ENCODE measurements at regions not wholly inside any gene's neighbourhood (a gene's known extent, or its start where the extent isn't known, plus 50 kb on each side); places are given as distances from the start of the nearest gene placed in this dataset.

DNA sequence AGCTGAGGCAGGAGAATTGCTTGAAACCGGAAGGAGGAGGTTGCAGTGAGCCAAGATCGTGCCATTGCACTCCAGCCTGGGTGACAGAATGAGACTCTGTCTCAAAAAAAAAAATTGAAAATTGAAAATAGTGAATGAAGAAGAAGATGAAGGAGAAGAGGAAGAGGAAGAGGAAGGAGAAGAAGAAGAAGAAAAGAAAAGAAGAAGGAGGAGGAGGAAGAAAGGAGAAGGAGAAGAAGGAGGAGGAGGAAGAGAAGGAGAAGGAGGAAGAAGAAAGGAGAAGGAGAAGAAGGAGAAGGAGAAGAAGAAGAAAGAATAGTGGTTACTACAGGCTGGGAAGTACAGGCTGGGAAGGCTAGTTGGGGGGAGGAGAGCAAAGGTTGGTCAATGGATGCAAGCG, 124.3 kb upstream of the CPSF6 start:
- CTCF ChIA-PET = no interaction called here
- intact Hi-C loops (cut with micrococcal nuclease; ENCODE audit: unreplicated experiment) = no loop called here
- H3K4me3 Mint-ChIP-seq (ENCODE audit: low read depth, unreplicated experiment) = no peak overlapping the region
- H3K27ac Mint-ChIP-seq (ENCODE audit: unreplicated experiment) = no peak overlapping the region
- TF ChIP-seq, protein P1, sequence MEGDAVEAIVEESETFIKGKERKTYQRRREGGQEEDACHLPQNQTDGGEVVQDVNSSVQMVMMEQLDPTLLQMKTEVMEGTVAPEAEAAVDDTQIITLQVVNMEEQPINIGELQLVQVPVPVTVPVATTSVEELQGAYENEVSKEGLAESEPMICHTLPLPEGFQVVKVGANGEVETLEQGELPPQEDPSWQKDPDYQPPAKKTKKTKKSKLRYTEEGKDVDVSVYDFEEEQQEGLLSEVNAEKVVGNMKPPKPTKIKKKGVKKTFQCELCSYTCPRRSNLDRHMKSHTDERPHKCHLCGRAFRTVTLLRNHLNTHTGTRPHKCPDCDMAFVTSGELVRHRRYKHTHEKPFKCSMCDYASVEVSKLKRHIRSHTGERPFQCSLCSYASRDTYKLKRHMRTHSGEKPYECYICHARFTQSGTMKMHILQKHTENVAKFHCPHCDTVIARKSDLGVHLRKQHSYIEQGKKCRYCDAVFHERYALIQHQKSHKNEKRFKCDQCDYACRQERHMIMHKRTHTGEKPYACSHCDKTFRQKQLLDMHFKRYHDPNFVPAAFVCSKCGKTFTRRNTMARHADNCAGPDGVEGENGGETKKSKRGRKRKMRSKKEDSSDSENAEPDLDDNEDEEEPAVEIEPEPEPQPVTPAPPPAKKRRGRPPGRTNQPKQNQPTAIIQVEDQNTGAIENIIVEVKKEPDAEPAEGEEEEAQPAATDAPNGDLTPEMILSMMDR (IDR thresholded peaks at IDR 0.05; ENCODE audit: unreplicated experiment) = no peak
- no TSS peak for BruUV-seq (replicated peaks)
- no peak for DNase-seq
- H3K9me3 Mint-ChIP-seq (ENCODE audit: low read depth, unreplicated experiment) = no peaks in the 10 kb centered on the region
- no peaks in the 10 kb centered on the region for H3K36me3 Mint-ChIP-seq (ENCODE audit: insufficient read depth, unreplicated experiment)
- no peaks in the 10 kb centered on the region for H3K4me1 Mint-ChIP-seq (ENCODE audit: low read depth, unreplicated experiment)
- no peaks in the 10 kb centered on the region for H3K27me3 Mint-ChIP-seq (ENCODE audit: unreplicated experiment)

DNA sequence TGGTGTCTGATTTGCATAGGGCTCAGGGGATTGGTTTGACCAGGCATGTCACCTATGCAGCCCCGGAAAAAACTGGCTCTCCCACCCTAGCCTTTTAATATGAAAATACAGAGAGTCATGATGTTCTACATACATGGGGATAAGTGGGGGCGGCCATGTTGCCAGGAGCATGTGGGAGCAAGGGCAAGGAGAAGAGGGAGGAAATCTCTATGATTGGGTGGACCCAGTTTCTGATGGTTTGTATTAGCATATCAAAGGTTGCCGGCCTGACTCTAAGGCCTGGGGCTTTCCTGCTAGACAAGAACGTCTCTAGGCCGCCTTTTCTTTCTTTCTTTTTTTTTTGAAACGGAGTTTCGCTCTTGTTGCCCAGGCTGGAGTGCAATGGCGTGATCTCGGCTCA, 123.4 kb upstream of the CPSF6 start:
- intact Hi-C loops (cut with micrococcal nuclease; ENCODE audit: unreplicated experiment) = no loop called here
- H3K36me3 Mint-ChIP-seq (ENCODE audit: insufficient read depth, unreplicated experiment) = no peaks in the 10 kb centered on the region
- H3K4me3 Mint-ChIP-seq (ENCODE audit: low read depth, unreplicated experiment) = no peak overlapping the region
- no peaks in the 10 kb centered on the region for H3K27me3 Mint-ChIP-seq (ENCODE audit: unreplicated experiment)
- no TSS peak for BruUV-seq (replicated peaks)
- no peak for DNase-seq
- CTCF ChIA-PET = no interaction called here
- no peaks in the 10 kb centered on the region for H3K9me3 Mint-ChIP-seq (ENCODE audit: low read depth, unreplicated experiment)
- no peaks in the 10 kb centered on the region for H3K4me1 Mint-ChIP-seq (ENCODE audit: low read depth, unreplicated experiment)
- TF ChIP-seq, protein P1 (IDR thresholded peaks at IDR 0.05; ENCODE audit: unreplicated experiment) = no peak
- H3K27ac Mint-ChIP-seq (ENCODE audit: unreplicated experiment) = no peak overlapping the region

DNA sequence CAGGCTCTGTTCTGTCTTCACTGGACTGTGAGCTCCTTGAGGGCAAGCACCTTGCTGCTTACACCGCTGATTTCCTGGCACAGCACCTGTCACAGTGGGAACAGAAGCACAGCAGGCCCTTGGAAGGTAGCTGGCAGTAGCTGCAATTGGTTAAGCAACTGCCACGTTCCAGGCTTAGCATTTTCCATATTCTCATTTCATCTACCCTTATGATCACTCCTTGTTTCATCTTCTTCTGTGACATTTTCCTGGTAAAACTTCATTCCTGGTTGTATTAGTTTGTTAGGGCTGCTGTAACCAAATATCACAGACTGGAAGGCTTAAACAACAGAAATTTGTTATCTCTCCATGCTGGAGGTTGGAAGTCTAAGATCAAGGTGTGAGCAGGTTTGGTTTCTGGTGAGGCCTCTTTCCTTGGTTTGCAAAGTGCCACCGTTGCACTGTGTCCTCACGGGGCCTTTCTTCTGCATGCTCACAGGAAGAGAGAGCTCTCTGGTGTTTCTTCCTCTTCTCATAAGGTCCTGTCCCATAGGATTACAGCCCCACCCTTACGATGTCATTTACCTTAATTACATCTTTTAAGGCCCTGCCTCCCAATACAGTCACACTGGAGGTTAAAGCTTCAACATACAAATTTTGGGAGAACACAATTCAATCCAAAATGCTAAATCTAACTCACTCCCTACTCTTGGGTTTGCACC, 121.7 kb upstream of the CPSF6 start:
- no peaks in the 10 kb centered on the region for H3K4me1 Mint-ChIP-seq (ENCODE audit: low read depth, unreplicated experiment)
- CTCF ChIA-PET = interaction anchor here (1.2 kb wide), 1 partner anchor 9 kb away, joined by 3 read pairs; no protein-coding TSS in a partner anchor
- no peak for DNase-seq
- no peaks in the 10 kb centered on the region for H3K36me3 Mint-ChIP-seq (ENCODE audit: insufficient read depth, unreplicated experiment)
- H3K4me3 Mint-ChIP-seq (ENCODE audit: low read depth, unreplicated experiment) = no peak overlapping the region
- intact Hi-C loops (cut with micrococcal nuclease; ENCODE audit: unreplicated experiment) = no loop called here
- no peaks in the 10 kb centered on the region for H3K9me3 Mint-ChIP-seq (ENCODE audit: low read depth, unreplicated experiment)
- no peak overlapping the region for H3K27ac Mint-ChIP-seq (ENCODE audit: unreplicated experiment)
- no TSS peak for BruUV-seq (replicated peaks)
- TF ChIP-seq, protein P1 (IDR thresholded peaks at IDR 0.05; ENCODE audit: unreplicated experiment) = no peak
- no peaks in the 10 kb centered on the region for H3K27me3 Mint-ChIP-seq (ENCODE audit: unreplicated experiment)

DNA sequence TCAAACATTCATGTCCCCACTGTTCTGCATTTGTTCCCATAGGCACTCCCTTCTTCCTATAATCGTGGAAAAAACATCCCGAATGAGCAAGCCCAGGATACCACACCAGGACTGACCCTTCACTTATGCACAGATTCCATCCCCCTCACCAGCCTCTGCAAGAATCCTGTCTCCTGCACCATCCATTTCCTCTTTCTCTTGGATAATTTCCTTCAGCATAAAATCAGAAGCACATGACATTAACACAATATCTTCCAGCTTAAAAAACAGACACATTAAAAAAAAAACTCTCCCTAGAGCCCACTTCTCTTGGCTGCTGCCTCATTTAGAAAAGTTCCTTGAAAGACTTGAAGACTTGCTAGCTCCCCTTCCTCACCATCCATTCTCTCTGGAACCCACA, 120.9 kb upstream of the CPSF6 start:
- BruUV-seq (replicated peaks) = no TSS peak
- H3K4me1 Mint-ChIP-seq (ENCODE audit: low read depth, unreplicated experiment) = no peaks in the 10 kb centered on the region
- no peak overlapping the region for H3K4me3 Mint-ChIP-seq (ENCODE audit: low read depth, unreplicated experiment)
- intact Hi-C loops (cut with micrococcal nuclease; ENCODE audit: unreplicated experiment) = no loop called here
- no peak overlapping the region for H3K27ac Mint-ChIP-seq (ENCODE audit: unreplicated experiment)
- H3K9me3 Mint-ChIP-seq (ENCODE audit: low read depth, unreplicated experiment) = no peaks in the 10 kb centered on the region
- no peaks in the 10 kb centered on the region for H3K36me3 Mint-ChIP-seq (ENCODE audit: insufficient read depth, unreplicated experiment)
- no peaks in the 10 kb centered on the region for H3K27me3 Mint-ChIP-seq (ENCODE audit: unreplicated experiment)
- TF ChIP-seq, protein P1 (IDR thresholded peaks at IDR 0.05; ENCODE audit: unreplicated experiment) = no peak
- CTCF ChIA-PET = interaction anchor here (0.6 to 1.2 kb wide), 2 partner anchors 10 to 235 kb away, joined by 3 to 6 read pairs; no protein-coding TSS in a partner anchor
- DNase-seq = no peak
